HepG2 (cell line): ENCODE measurements at regions not wholly inside any gene's neighbourhood (a gene's known extent, or its start where the extent isn't known, plus 50 kb on each side); places are given as distances from the start of the nearest gene placed in this dataset.

Source experiments
- ATAC-seq: fragments of 200-7000 bp; cut with Tn5 transposase; 3 replicates; pipeline ENCODE4 v1.9.1; 2020; ENCODE audit warnings: mild to moderate bottlenecking, moderate library complexity
- BruUV-seq: library from RNA; stranded (reverse); fragments of 400-500 nt; replicated peaks from 2 replicates; lab custom pipeline; 2021; lab: Mats Ljungman, UMichigan
- CTCF ChIA-PET: fragments of 300-600 bp; formaldehyde crosslinking; extraction: SDS; loops from one replicate; lab custom pipeline; 2021; ENCODE audit warnings: low total read pairs, inconsistent platforms, low intra/inter-chr PET ratio; lab: Yijun Ruan, JAX
- POLR2A ChIA-PET: fragments of 350-600 bp; sonication (Branson Sonifier 250); formaldehyde crosslinking; loops from one replicate; lab custom pipeline; 2020; ENCODE audit warnings: antibody characterized with exemption, inconsistent platforms; lab: Yijun Ruan, JAX
- DNase-seq: peaks from one replicate; pipeline ENCODE4 v3.0.0-alpha.2; 2015; ENCODE audit warnings: low spot score
- FAIRE-seq: peaks from 3 replicates; lab custom pipeline; 2011; peaks lifted over from hg19 to GRCh38; lab: Jason Lieb, UNC
- H2AFZ ChIP-seq: one replicate; pipeline ENCODE4 v1.6.1; 2011; ENCODE audit warnings: low read length, inconsistent platforms
- H3K27ac ChIP-seq: fragments of 300-600 bp; 3 replicates; pipeline ENCODE4 v1.8.0; 2011; ENCODE audit warnings: mixed run types, mild to moderate bottlenecking, mixed read lengths, low read length, inconsistent platforms; ENCODE audit not compliant: insufficient read depth; ENCODE audit errors: extremely low read length
- H3K27me3 ChIP-seq, 2 experiments: fragments of 200-600 bp in 1 of 2; 2 replicates in 1 of 2; 3 replicates in 1 of 2; pipeline versions ENCODE4 v1.6.0 to v1.8.0; 2011; ENCODE audit warnings: low read length in 2 of 2, mild to moderate bottlenecking in 2 of 2, moderate library complexity in 2 of 2, inconsistent platforms in 1 of 2; ENCODE audit not compliant: insufficient read depth in 2 of 2, control insufficient read depth in 1 of 2
- H3K36me3 ChIP-seq, 2 experiments: fragments of 200-600 bp in 1 of 2; replicated peaks in 1 of 2; 2 replicates in 1 of 2; 3 replicates in 1 of 2; pipeline versions ENCODE4 v1.5.1 to v1.8.0; 2011; ENCODE audit warnings: low read length in 2 of 2, inconsistent platforms in 1 of 2; ENCODE audit not compliant: insufficient read depth in 2 of 2, control insufficient read depth in 1 of 2
- H3K4me1 ChIP-seq: 2 replicates; pipeline ENCODE4 v1.5.1; 2012; ENCODE audit warnings: low read length, inconsistent platforms; ENCODE audit not compliant: insufficient read depth
- H3K4me2 ChIP-seq: 2 replicates; pipeline ENCODE4 v1.6.0; 2011; ENCODE audit warnings: low read depth, low read length, inconsistent platforms
- H3K4me3 ChIP-seq, 3 experiments: fragments of 200-600 bp in 1 of 3; sonication (generic), shearing (Covaris generic) in 1 of 3; replicated peaks in 1 of 3; 2 replicates each; pipeline ENCODE4 v1.5.1; 2011 to 2016; ENCODE audit warnings: low read length in 3 of 3, inconsistent platforms in 2 of 3, low read depth in 2 of 3, mild to moderate bottlenecking in 2 of 3, control low read depth in 1 of 3, mixed read lengths in 1 of 3; ENCODE audit not compliant: insufficient read depth in 1 of 3
- H3K79me2 ChIP-seq: one replicate; pipeline ENCODE4 v1.6.1; 2011; ENCODE audit warnings: low read length, inconsistent platforms; ENCODE audit not compliant: insufficient read depth
- H3K9ac ChIP-seq: 2 replicates; pipeline ENCODE4 v1.6.0; 2011; ENCODE audit warnings: mild to moderate bottlenecking, low read depth, low read length, inconsistent platforms; ENCODE audit not compliant: insufficient read depth
- H3K9me3 ChIP-seq: 2 replicates; pipeline ENCODE4 v1.5.1; 2012; ENCODE audit warnings: mild to moderate bottlenecking, low read length
- H4K20me1 ChIP-seq: 2 replicates; pipeline ENCODE4 v1.6.0; 2011; ENCODE audit warnings: inconsistent platforms, mild to moderate bottlenecking, low read length, moderate library complexity; ENCODE audit not compliant: insufficient read depth
- AGO2 ChIP-seq: fragments of 200-400 bp; formaldehyde crosslinking; optimal IDR thresholded peaks from 2 replicates; pipeline ENCODE3; 2017; ENCODE audit warnings: mild to moderate bottlenecking, low read depth, low read length, moderate library complexity
- ATRX ChIP-seq: sonication (generic); formaldehyde crosslinking; IDR thresholded peaks from 2 replicates; pipeline ENCODE4 v1.4.0; 2020; ENCODE audit warnings: missing genetic modification reagents, borderline replicate concordance
- BORCS8-MEF2B ChIP-seq: sonication (generic); formaldehyde crosslinking; IDR thresholded peaks from 2 replicates; pipeline ENCODE4 v1.8.0; 2022; ENCODE audit warnings: mild to moderate bottlenecking, missing genetic modification reagents
- BRD4 ChIP-seq: sonication (generic); formaldehyde crosslinking; IDR thresholded peaks from 2 replicates; pipeline ENCODE4 v1.4.0; 2020; ENCODE audit warnings: missing genetic modification reagents
- ETV6 ChIP-seq: sonication (generic); formaldehyde crosslinking; conservative IDR thresholded peaks from 2 replicates; pipeline ENCODE4 v1.4.0; 2020; ENCODE audit warnings: missing genetic modification reagents
- KLF6 ChIP-seq: IDR thresholded peaks from 2 replicates; pipeline ENCODE4 v1.8.0; 2016; ENCODE audit warnings: missing biosample characterization, missing genetic modification reagents
- NPAS2 ChIP-seq: sonication (generic); formaldehyde crosslinking; IDR thresholded peaks from 2 replicates; pipeline ENCODE4 v1.8.0; 2022; ENCODE audit warnings: mild to moderate bottlenecking, missing genetic modification reagents, borderline replicate concordance
- NR3C1 ChIP-seq: sonication (generic); formaldehyde crosslinking; IDR thresholded peaks from 2 replicates; pipeline ENCODE4 v1.4.0; 2020; ENCODE audit warnings: missing genetic modification reagents
- SALL1 ChIP-seq: sonication (generic); formaldehyde crosslinking; IDR thresholded peaks from 2 replicates; pipeline ENCODE4 v1.8.0; 2022; ENCODE audit warnings: mild to moderate bottlenecking, missing genetic modification reagents
- SP140L ChIP-seq: sonication (generic); formaldehyde crosslinking; IDR thresholded peaks from 2 replicates; pipeline ENCODE4 v1.4.0; 2020; ENCODE audit warnings: missing genetic modification reagents, borderline replicate concordance
- THAP7 ChIP-seq: sonication (generic); formaldehyde crosslinking; IDR thresholded peaks from 2 replicates; pipeline ENCODE4 v1.8.1; 2023; ENCODE audit warnings: mild to moderate bottlenecking, missing genetic modification reagents
- ZFY ChIP-seq: sonication (generic); formaldehyde crosslinking; IDR thresholded peaks from 2 replicates; pipeline ENCODE4 v1.4.0; 2020; ENCODE audit warnings: missing genetic modification reagents
- ZNF205 ChIP-seq: IDR thresholded peaks from 2 replicates; pipeline ENCODE4 v1.6.1; 2018; ENCODE audit warnings: missing biosample characterization, missing genetic modification reagents
- ZNF501 ChIP-seq: sonication (generic); formaldehyde crosslinking; IDR thresholded peaks from 2 replicates; pipeline ENCODE4 v1.5.1; 2020; ENCODE audit warnings: mild to moderate bottlenecking, moderate library complexity, missing genetic modification reagents
- ZNF563 ChIP-seq: sonication (generic); formaldehyde crosslinking; IDR thresholded peaks from 2 replicates; pipeline ENCODE4 v1.8.0; 2022; ENCODE audit warnings: mild to moderate bottlenecking, moderate library complexity, missing genetic modification reagents
- ZNF713 ChIP-seq: sonication (generic); formaldehyde crosslinking; IDR thresholded peaks from 2 replicates; pipeline ENCODE4 v1.4.0; 2020; ENCODE audit warnings: mild to moderate bottlenecking, missing genetic modification reagents
- WGBS: methylation state at CpG from one replicate; pipeline ENCODE4 v1.1.6; 2017; ENCODE audit warnings: low lambda C conversion rate; 5-methylcytosine and 5-hydroxymethylcytosine counted together
- in situ Hi-C: cut with HindIII; loops from 2 replicates; pipeline ENCODE4 v1.10.0; 2017; ENCODE audit warnings: low pct_unique_long_range_greater_than_20kb; ENCODE audit not compliant: extremely low pct_ligation_motif_present
- intact Hi-C: fragments of 100-400 bp; cut with micrococcal nuclease; formaldehyde crosslinking; loops from one replicate; pipeline ENCODE4 v1.10.0; 2022; ENCODE audit not compliant: unreplicated experiment
- TF ChIP-seq, protein P1 (sequence below): IDR thresholded peaks from 2 replicates; pipeline ENCODE4 v1.6.1; 2016; ENCODE audit warnings: missing compliant biosample characterization, missing genetic modification reagents, borderline replicate concordance
- TF ChIP-seq, protein P2 (sequence below): sonication (generic); formaldehyde crosslinking; IDR thresholded peaks from 2 replicates; pipeline ENCODE4 v1.8.1; 2023; ENCODE audit warnings: mild to moderate bottlenecking, inconsistent platforms, moderate library complexity, missing genetic modification reagents, borderline replicate concordance
- TF ChIP-seq, protein P3 (sequence below): sonication (generic); formaldehyde crosslinking; IDR thresholded peaks from 2 replicates; pipeline ENCODE4 v1.5.1; 2020; ENCODE audit warnings: missing genetic modification reagents, mild to moderate bottlenecking, borderline replicate concordance

DNA sequence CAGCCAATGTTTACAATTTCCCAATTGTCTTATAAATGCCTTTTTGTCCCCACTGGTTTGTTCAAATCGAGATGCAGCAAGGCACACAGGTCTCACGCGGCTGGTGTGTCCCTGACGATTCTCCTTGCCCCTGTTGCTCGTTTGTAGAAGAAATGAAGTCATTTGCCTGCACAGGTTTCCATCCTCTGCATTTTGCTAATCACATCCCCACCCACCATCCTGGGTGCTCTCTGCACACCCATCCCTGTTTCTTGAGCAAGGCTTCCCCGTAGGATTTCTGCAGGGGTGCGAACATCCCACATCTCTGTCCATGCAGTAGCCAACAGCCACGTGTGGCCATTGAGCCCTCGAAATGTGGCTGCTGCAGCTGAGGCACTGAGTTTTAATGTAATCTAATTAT lies 59.8 kb upstream of the SOX1 start:
- H3K9ac ChIP-seq: no peak overlapping the region
- TF ChIP-seq ATRX (no peak), BRD4 (CRISPR knock-in tag) (no peak), AGO2 (no peak), SALL1 (no peak), KLF6 (CRISPR knock-in tag) (no peak), THAP7 (CRISPR knock-in tag) (no peak), NPAS2 (CRISPR knock-in tag) (no peak), ZNF501 (CRISPR knock-in tag) (no peak), ZNF205 (no peak), SP140L (CRISPR knock-in tag) (no peak), ZFY (CRISPR knock-in tag) (no peak), ZNF713 (CRISPR knock-in tag) (no peak), ZNF563 (CRISPR knock-in tag) (no peak), NR3C1 (CRISPR knock-in tag) (no peak), ETV6 (no peak), BORCS8-MEF2B (CRISPR knock-in tag) (no peak)
- TF ChIP-seq, protein P1, sequence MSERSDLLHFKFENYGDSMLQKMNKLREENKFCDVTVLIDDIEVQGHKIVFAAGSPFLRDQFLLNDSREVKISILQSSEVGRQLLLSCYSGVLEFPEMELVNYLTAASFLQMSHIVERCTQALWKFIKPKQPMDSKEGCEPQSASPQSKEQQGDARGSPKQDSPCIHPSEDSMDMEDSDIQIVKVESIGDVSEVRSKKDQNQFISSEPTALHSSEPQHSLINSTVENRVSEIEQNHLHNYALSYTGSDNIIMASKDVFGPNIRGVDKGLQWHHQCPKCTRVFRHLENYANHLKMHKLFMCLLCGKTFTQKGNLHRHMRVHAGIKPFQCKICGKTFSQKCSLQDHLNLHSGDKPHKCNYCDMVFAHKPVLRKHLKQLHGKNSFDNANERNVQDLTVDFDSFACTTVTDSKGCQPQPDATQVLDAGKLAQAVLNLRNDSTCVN: no peak
- TF ChIP-seq, protein P2, sequence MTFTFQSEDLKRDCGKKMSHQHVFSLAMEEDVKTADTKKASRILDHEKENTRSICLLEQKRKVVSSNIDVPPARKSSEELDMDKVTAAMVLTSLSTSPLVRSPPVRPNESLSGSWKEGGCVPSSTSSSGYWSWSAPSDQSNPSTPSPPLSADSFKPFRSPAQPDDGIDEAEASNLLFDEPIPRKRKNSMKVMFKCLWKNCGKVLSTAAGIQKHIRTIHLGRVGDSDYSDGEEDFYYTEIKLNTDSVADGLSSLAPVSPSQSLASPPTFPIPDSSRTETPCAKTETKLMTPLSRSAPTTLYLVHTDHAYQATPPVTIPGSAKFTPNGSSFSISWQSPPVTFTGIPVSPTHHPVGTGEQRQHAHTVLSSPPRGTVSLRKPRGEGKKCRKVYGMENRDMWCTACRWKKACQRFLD (CRISPR knock-in tag): no peak
- TF ChIP-seq, protein P3, sequence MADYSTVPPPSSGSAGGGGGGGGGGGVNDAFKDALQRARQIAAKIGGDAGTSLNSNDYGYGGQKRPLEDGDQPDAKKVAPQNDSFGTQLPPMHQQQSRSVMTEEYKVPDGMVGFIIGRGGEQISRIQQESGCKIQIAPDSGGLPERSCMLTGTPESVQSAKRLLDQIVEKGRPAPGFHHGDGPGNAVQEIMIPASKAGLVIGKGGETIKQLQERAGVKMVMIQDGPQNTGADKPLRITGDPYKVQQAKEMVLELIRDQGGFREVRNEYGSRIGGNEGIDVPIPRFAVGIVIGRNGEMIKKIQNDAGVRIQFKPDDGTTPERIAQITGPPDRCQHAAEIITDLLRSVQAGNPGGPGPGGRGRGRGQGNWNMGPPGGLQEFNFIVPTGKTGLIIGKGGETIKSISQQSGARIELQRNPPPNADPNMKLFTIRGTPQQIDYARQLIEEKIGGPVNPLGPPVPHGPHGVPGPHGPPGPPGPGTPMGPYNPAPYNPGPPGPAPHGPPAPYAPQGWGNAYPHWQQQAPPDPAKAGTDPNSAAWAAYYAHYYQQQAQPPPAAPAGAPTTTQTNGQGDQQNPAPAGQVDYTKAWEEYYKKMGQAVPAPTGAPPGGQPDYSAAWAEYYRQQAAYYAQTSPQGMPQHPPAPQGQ (CRISPR knock-in tag): no peak
- in situ Hi-C loops (no loop called here), intact Hi-C loops (no loop called here)
- H3K4me3 ChIP-seq: no peak overlapping the region
- no peak overlapping the region for H3K4me2 ChIP-seq
- no peaks in the 10 kb centered on the region for H3K79me2 ChIP-seq
- no peaks in the 10 kb centered on the region for H3K4me1 ChIP-seq
- H3K9me3 ChIP-seq: no peaks in the 10 kb centered on the region
- ATAC-seq: no peak
- H2AFZ ChIP-seq: no peak overlapping the region
- peaks cover 3 to 18% of the 10 kb centered on the region in 2 experiments; a peak in 3 of 5 replicates for H3K27me3 ChIP-seq
- ChIA-PET POLR2A (no interaction called here), CTCF (no interaction called here)
- no peak for DNase-seq
- H3K36me3 ChIP-seq: no peaks in the 10 kb centered on the region
- WGBS: 21% methylated on average over 9 of the region's 9 CpGs
- no peak for FAIRE-seq
- BruUV-seq: no TSS peak
- no peak overlapping the region for H3K27ac ChIP-seq
- no peaks in the 10 kb centered on the region for H4K20me1 ChIP-seq
